H1 (cell line): ENCODE measurements at regions not wholly inside any gene's neighbourhood (a gene's known extent, or its start where the extent isn't known, plus 50 kb on each side); places are given as distances from the start of the nearest gene placed in this dataset.
"Not testable (repeated sequence)": the region's sequence is repeated elsewhere in the genome, so short reads cannot be mapped to it uniquely, and the experiment has no call there.

Experiments
- POLR2A ChIP-seq, 2 experiments: IDR thresholded peaks; 1 replicate in 1 of 2; 2 replicates in 1 of 2; pipeline ENCODE4 v1.6.1; 2011; ENCODE audit warnings: low read depth in 2 of 2, low read length in 2 of 2, mild to moderate bottlenecking in 2 of 2; ENCODE audit errors: control extremely low read depth in 1 of 2
- TAF1 ChIP-seq: IDR thresholded peaks from 2 replicates; pipeline ENCODE4 v1.6.1; 2011; ENCODE audit warnings: mild to moderate bottlenecking, low read depth, low read length

- TF ChIP-seq POLR2A (IDR thresholded peaks at IDR 0.05; ENCODE audit: control extremely low read depth in 1 of 2, low read depth in 2 of 2, low read length in 2 of 2); TAF1: not testable (repeated sequence)
These were observed 1225.4 kb upstream of the ZEB2 start for GRCh38 chr2:145745387-145745721.
